ENCODE measurements at regions not wholly inside any gene's neighbourhood (a gene's known extent, or its start where the extent isn't known, plus 50 kb on each side); places are given as distances from the start of the nearest gene placed in this dataset.
"Not testable (repeated sequence)": the region's sequence is repeated elsewhere in the genome, so short reads cannot be mapped to it uniquely, and the experiment has no call there.

- no peaks in the 10 kb centered on the region for H3K36me3 ChIP-seq
- no peaks in the 10 kb centered on the region for H3K27me3 ChIP-seq
- no peak for DNase-seq
- H3K4me3 ChIP-seq, result no peak overlapping the region
- no peaks in the 10 kb centered on the region for H3K9me3 ChIP-seq
- TF ChIP-seq CTCF (IDR thresholded peaks at IDR 0.05) (no peak), EP300 (IDR thresholded peaks at IDR 0.05) (no peak), POLR2A (IDR thresholded peaks at IDR 0.05) (no peak)
- no peak overlapping the region for H3K27ac ChIP-seq
- intact Hi-C loops (cut with DNase I), result no loop called here
- 86 to 91% (median 88%) methylated on average over 2 of the region's 2 CpGs for WGBS, 3 donors
- H3K4me1 ChIP-seq (ENCODE audit: insufficient read depth), result peaks cover 2% of the 10 kb centered on the region
Measured at GRCh38 chr2:219868635-219869034, 241.2 kb downstream of the SLC4A3 start.

- no peak for DNase-seq
- intact Hi-C loops (cut with DNase I), result no loop called here
- Histone ChIP-seq H3K4me3 (no peak overlapping the region), H3K4me1 (ENCODE audit: insufficient read depth) (peaks cover 2% of the 10 kb centered on the region), H3K27ac (no peak overlapping the region), H3K27me3 (no peaks in the 10 kb centered on the region), H3K36me3 (no peaks in the 10 kb centered on the region), H3K9me3 (no peaks in the 10 kb centered on the region)
- TF ChIP-seq POLR2A (IDR thresholded peaks at IDR 0.05) (no peak), EP300 (IDR thresholded peaks at IDR 0.05) (no peak), CTCF (IDR thresholded peaks at IDR 0.05) (no peak)
- WGBS, 3 donors, result 7 to 18% (median 16%) methylated on average over 3 of the region's 3 CpGs
Measured at GRCh38 chr2:219870041-219870440, 242.6 kb downstream of the SLC4A3 start.

DNA sequence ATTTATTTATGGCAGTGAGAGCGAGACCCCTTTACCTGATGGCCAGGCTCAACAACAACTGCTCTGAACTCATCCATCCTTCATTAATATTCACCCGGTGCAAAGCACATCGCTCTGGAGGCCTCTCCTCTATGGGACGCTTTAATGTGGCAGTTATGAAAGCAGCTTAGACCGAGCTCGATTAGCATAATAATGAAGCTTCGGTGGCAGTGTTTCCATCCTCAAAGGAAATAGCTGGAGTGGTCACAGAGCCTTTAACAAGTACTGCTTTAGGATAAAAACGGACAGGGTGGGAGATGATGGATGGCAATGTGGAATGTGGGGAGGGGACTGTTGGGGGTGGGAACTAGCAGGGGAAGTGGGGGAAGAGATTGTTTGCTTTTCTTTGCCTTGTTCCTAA lies 243.9 kb downstream of the SLC4A3 start:
- intact Hi-C loops (cut with DNase I), result no loop called here
- 86 to 92% (median 90%) methylated on average over 8 of the region's 8 CpGs for WGBS, 3 donors

DNA sequence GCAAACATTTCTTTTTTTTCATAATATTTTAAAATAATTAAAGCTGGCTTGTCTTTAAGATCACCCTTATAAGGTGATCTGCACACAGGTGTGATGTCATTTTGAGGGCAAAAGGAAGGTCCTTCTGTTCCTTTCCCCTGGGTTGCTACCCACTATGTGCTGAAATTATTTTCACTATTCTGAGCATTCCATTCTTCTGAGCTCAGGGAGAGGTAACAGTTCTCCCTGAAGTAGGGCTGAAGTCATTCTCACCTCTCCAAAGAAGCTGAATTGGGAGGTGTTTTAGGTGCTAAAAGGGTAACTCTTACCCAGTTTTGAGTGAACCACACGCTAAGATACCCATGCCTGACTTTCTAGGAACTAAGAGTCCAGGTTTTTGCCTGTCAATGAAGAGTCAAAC lies 247.6 kb downstream of the SLC4A3 start:
- Histone ChIP-seq H3K4me1 (ENCODE audit: insufficient read depth) (peaks cover 2% of the 10 kb centered on the region), H3K9me3 (no peaks in the 10 kb centered on the region), H3K36me3 (no peaks in the 10 kb centered on the region), H3K4me3 (no peak overlapping the region), H3K27me3 (no peaks in the 10 kb centered on the region), H3K27ac (no peak overlapping the region)
- no peak for DNase-seq
- TF ChIP-seq POLR2A (IDR thresholded peaks at IDR 0.05), result no peak
- no peak for TF ChIP-seq CTCF (IDR thresholded peaks at IDR 0.05)
- no peak for TF ChIP-seq EP300 (IDR thresholded peaks at IDR 0.05)
- 89 to 100% (median 94%) methylated on average over 1 of the region's 1 CpG for WGBS, 3 donors
- intact Hi-C loops (cut with DNase I), result no loop called here

More for the DNA sequence above, 243.9 kb downstream of the SLC4A3 start:
- peaks cover 2% of the 10 kb centered on the region for H3K4me1 ChIP-seq (ENCODE audit: insufficient read depth)
- no peaks in the 10 kb centered on the region for H3K9me3 ChIP-seq
- DNase-seq, result no peak
- TF ChIP-seq EP300 (IDR thresholded peaks at IDR 0.05) (no peak), POLR2A (IDR thresholded peaks at IDR 0.05) (no peak), CTCF (IDR thresholded peaks at IDR 0.05) (no peak)
- no peak overlapping the region for H3K27ac ChIP-seq
- H3K36me3 ChIP-seq, result no peaks in the 10 kb centered on the region
- H3K27me3 ChIP-seq, result no peaks in the 10 kb centered on the region
- H3K4me3 ChIP-seq, result no peak overlapping the region

DNA sequence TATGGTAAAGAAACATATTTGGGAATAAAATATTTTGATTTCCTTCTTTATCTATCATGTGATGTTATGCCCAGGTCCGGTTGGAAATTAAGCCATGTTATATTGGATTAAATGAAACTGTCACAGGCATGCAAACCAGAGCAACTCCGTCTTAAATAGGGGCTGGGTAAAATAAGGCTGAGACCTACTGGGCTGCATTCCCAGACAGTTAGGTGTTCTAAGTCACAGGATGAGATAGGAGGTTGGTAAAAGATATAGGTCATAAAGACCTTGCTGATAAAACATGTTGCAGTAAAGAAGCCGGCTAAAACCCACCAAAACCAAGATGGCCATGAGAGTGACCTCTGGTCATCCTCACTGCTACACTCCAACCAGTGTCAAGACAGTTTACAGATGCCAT lies 248.6 kb downstream of the SLC4A3 start:
- H3K27me3 ChIP-seq; DNase-seq; H3K9me3 ChIP-seq; H3K27ac ChIP-seq; H3K4me1 ChIP-seq (ENCODE audit: insufficient read depth); intact Hi-C loops (cut with DNase I); H3K36me3 ChIP-seq; H3K4me3 ChIP-seq: not testable (repeated sequence)
- 59 to 83% (median 60%) methylated on average over 3 of the region's 3 CpGs for WGBS, 3 donors
